Astrocyte of the spinal cord (primary cell): ENCODE measurements at regions not wholly inside any gene's neighbourhood (a gene's known extent, or its start where the extent isn't known, plus 50 kb on each side); places are given as distances from the start of the nearest gene placed in this dataset.

Experiments used
- DNase-seq: peaks from one replicate; pipeline ENCODE4 v3.0.0; 2011; ENCODE audit warnings: low read depth, low spot score
- H3K4me3 ChIP-seq: 2 replicates; pipeline ENCODE4 v1.5.1; 2011; ENCODE audit warnings: low read depth, mild to moderate bottlenecking, low read length, moderate library complexity
- in situ Hi-C: cut with HindIII; loops from 2 replicates; pipeline ENCODE4 v1.10.0; 2017; ENCODE audit warnings: low sequenced_read_pairs
- TF ChIP-seq, protein P1 (sequence below): IDR thresholded peaks from 2 replicates; pipeline ENCODE4 v1.5.1; 2012; ENCODE audit warnings: low read depth, mild to moderate bottlenecking, low read length, inconsistent platforms

DNA sequence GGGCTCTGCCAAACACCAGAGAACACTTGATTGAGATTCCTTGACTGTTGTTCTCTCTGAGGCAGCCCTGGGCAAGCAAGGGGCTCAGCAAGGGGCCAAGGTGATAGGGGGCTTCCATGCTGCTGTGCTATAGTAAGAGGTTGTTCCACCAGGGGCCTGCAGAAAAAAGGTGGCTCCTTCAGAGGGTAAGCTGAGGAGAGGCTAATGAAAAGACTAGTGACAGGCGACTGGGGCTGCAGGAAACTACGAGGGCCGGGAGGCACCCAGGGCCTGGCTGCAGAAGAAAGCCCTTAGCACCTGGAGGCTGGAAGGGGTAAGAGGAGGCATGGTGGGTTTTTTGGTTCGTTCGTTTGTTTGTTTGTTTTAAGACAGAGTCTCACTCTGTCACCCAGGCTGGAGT is 88.0 kb upstream of the CTNNA1 start:
- no peak overlapping the region for H3K4me3 ChIP-seq
- DNase-seq, result no peak
- TF ChIP-seq, protein P1, sequence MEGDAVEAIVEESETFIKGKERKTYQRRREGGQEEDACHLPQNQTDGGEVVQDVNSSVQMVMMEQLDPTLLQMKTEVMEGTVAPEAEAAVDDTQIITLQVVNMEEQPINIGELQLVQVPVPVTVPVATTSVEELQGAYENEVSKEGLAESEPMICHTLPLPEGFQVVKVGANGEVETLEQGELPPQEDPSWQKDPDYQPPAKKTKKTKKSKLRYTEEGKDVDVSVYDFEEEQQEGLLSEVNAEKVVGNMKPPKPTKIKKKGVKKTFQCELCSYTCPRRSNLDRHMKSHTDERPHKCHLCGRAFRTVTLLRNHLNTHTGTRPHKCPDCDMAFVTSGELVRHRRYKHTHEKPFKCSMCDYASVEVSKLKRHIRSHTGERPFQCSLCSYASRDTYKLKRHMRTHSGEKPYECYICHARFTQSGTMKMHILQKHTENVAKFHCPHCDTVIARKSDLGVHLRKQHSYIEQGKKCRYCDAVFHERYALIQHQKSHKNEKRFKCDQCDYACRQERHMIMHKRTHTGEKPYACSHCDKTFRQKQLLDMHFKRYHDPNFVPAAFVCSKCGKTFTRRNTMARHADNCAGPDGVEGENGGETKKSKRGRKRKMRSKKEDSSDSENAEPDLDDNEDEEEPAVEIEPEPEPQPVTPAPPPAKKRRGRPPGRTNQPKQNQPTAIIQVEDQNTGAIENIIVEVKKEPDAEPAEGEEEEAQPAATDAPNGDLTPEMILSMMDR, result no peak
- in situ Hi-C loops, result no loop called here

DNA sequence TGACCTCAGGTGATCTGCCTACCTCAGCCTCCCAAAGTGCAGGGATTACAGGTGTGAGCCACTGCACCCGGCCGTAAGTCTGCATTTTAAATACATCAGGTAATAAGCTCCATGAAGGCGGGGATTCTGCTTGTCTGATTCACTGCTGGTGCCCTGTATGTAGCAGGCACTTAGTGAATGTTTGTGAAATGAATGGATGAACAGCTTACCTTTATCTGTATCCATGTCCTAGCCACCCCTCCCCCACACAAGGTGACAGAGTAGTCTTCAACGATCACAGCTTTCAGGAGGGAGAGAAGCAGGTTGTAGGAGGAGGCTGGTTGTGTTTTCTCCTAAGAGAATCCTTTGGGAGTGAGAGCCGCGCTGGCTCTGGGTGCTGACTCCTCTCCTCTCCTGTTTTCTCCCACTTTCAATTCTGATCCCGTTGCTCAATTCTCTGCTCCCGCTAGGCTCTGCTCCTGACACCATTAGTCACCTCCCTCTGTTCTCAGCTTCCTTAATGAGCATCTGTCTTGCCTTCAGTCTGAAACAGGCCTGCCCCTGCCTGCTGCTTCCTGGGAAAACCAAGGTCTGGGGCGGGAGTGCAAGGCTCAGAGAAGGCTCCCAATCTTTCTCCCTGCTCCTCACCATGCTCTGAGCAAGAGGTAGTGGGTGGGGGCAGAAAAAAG is 88.8 kb upstream of the CTNNA1 start:
- TF ChIP-seq, protein P1, result no peak
- in situ Hi-C loops, result no loop called here
- H3K4me3 ChIP-seq, result no peak overlapping the region
- no peak for DNase-seq

DNA sequence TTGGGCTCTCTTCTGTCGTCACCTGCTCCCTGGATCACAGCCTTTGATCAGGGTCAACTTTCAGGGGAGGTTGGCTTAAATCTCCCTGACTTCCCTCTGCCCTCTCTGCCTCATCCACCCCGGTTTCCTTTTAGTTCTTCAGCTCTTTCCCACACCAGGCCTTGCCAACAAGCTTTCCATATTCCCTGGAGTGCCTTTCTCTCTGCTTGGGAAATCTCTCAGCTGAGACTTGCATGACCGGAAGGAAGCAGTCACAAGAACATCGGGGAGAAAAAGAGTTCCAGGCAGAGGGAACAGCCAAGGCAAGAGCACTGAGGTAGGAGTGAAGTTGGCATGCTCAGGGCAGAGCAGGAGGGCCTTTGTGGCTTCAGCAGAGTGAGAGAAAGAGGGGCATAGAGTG is 88.4 kb upstream of the HSPA9 start:
- in situ Hi-C loops, result no loop called here
- no peak overlapping the region for H3K4me3 ChIP-seq
- no peak for DNase-seq
- TF ChIP-seq, protein P1, result no peak

DNA sequence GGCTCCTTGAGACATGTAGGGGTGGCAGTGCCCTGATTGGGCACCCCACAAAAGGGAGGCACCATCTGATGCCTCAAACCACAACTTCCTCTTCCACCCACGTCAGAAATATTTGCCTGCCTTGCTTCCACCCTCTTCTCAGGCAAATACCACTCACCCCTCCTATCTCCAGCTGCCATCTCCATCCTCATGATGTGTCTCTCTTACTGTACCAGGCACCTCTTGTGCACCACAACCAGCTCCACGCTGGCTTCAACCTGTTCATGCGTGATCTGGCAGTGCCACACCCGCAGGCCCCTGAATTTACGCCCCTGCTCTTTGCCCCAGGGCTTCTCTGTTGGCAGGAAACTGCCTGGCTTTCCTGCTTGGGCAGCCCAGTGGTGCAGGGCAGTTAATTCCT is 87.8 kb upstream of the HSPA9 start:
- TF ChIP-seq, protein P1, result no peak
- in situ Hi-C loops, result no loop called here
- no peak overlapping the region for H3K4me3 ChIP-seq
- DNase-seq, result no peak

DNA sequence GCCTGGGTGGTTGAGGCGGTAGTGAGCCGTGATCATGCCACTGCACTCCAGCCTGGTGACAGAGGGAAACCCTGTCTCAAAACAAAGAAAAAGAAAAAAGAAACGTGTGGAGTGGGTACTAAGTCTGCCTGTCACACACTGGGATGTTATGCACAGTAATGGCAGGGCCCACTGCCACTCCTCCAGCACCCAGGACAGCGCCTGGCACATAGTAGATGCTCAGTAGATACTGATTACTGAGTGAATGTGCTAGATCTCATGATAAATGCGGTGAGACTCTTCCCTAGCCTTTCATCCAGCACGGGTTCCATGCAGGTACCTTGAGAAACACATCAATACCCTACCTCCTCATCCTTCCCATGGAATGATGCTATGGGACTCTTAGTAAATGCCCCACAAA is 87.4 kb upstream of the HSPA9 start:
- DNase-seq, result no peak
- in situ Hi-C loops, result no loop called here
- H3K4me3 ChIP-seq, result no peak overlapping the region
- TF ChIP-seq, protein P1, result no peak

DNA sequence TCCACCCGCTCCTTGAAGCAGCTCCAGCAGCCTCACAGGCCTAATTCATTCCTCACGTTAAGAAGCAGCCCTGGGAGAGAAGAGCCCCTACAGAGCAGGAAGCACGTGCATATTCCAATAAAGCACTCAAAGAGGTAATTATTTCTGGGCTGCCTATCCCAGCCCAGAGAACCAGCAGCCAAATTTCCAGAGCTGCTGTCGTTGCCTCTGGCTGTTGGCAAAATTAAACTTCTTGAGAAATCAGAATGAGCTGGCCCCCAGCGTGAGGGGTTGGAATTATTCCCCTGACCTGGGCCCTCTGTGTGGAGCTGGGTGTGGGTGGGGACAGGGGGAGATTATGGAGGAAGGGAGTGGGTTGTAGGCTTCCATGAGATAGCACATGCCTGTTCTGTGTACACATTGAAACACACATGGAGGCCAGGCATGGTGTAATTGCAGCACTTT is 86.8 kb upstream of the HSPA9 start:
- no peak overlapping the region for H3K4me3 ChIP-seq
- TF ChIP-seq, protein P1, result no peak
- DNase-seq, result no peak
- in situ Hi-C loops, result no loop called here
